Astrocyte (in vitro differentiated cells and primary cell): ENCODE measurements at regions not wholly inside any gene's neighbourhood (a gene's known extent, or its start where the extent isn't known, plus 50 kb on each side); places are given as distances from the start of the nearest gene placed in this dataset.

ENCODE experiments used
- CTCF ChIP-seq: IDR thresholded peaks from 2 replicates; pipeline ENCODE4 v1.5.1; 2011; ENCODE audit warnings: low read depth, mild to moderate bottlenecking, inconsistent platforms, low read length, moderate library complexity; ENCODE audit not compliant: insufficient read depth
- EZH2 ChIP-seq: IDR thresholded peaks from 2 replicates; pipeline ENCODE4 v1.6.1; 2012; ENCODE audit warnings: mild to moderate bottlenecking, low read length, inconsistent platforms; ENCODE audit not compliant: insufficient read depth

- no peak for TF ChIP-seq CTCF
- TF ChIP-seq EZH2 = no peak
These were observed 245.9 kb upstream of the RAB6C start for GRCh38 chr2:129733579-129733978.
